SK-N-SH treated with all-trans-retinoic acid at 6 μM for 48 hours (cell line): ENCODE measurements at regions not wholly inside any gene's neighbourhood (a gene's known extent, or its start where the extent isn't known, plus 50 kb on each side); places are given as distances from the start of the nearest gene placed in this dataset.

Experiments
- ATAC-seq: fragments of 200-7000 bp; cut with Tn5 transposase; 3 replicates; pipeline ENCODE4 v1.9.1; 2020; ENCODE audit warnings: mild to moderate bottlenecking, moderate library complexity
- ARNTL ChIP-seq: fragments of 450-650 bp; formaldehyde crosslinking; IDR thresholded peaks from 2 replicates; pipeline ENCODE4 v1.5.0; 2020; ENCODE audit warnings: low read depth, mild to moderate bottlenecking, moderate library complexity, borderline replicate concordance
- BACH2 ChIP-seq: fragments of 250-450 bp; sonication (Bioruptor Pico); IDR thresholded peaks from 2 replicates; pipeline ENCODE4 v1.9.0; 2021; ENCODE audit warnings: mild to moderate bottlenecking, borderline replicate concordance
- CSDC2 ChIP-seq: fragments of 250-450 bp; sonication (Bioruptor Pico); IDR thresholded peaks from 2 replicates; pipeline ENCODE4 v1.5.0; 2020; ENCODE audit warnings: mild to moderate bottlenecking, moderate library complexity
- ESRRG ChIP-seq: fragments of 250-450 bp; sonication (Bioruptor Pico); IDR thresholded peaks from 2 replicates; pipeline ENCODE4 v1.6.1; 2021; ENCODE audit warnings: mild to moderate bottlenecking
- GLIS3 ChIP-seq: fragments of 250-450 bp; sonication (Bioruptor Pico); IDR thresholded peaks from 2 replicates; pipeline ENCODE4 v1.5.0; 2020; ENCODE audit warnings: mild to moderate bottlenecking, moderate library complexity
- ISL1 ChIP-seq: fragments of 250-450 bp; sonication (Bioruptor Pico); IDR thresholded peaks from 2 replicates; pipeline ENCODE4 v2.1.2; 2022; ENCODE audit warnings: mild to moderate bottlenecking, moderate library complexity
- OSR1 ChIP-seq: fragments of 250-450 bp; sonication (Bioruptor Pico); IDR thresholded peaks from 2 replicates; pipeline ENCODE4 v1.8.0; 2022; ENCODE audit warnings: moderate library complexity, mild to moderate bottlenecking, inconsistent platforms
- PATZ1 ChIP-seq: fragments of 250-450 bp; sonication (Bioruptor Pico); IDR thresholded peaks from 2 replicates; pipeline ENCODE4 v1.8.0; 2020; ENCODE audit warnings: mild to moderate bottlenecking, moderate library complexity, borderline replicate concordance
- POU6F1 ChIP-seq: fragments of 250-450 bp; sonication (Bioruptor Pico); IDR thresholded peaks from 2 replicates; pipeline ENCODE4 v1.8.0; 2021; ENCODE audit warnings: low read depth, mild to moderate bottlenecking, moderate library complexity, borderline replicate concordance
- PPARA ChIP-seq: fragments of 250-450 bp; sonication (Bioruptor Pico); IDR thresholded peaks from 2 replicates; pipeline ENCODE4 v1.5.0; 2020; ENCODE audit warnings: mild to moderate bottlenecking, borderline replicate concordance
- RARB ChIP-seq: fragments of 250-450 bp; sonication (Bioruptor Pico); IDR thresholded peaks from 2 replicates; pipeline ENCODE4 v1.8.0; 2021; ENCODE audit warnings: mild to moderate bottlenecking, moderate library complexity
- SNAI2 ChIP-seq: fragments of 250-450 bp; sonication (Bioruptor Pico); IDR thresholded peaks from 2 replicates; pipeline ENCODE4 v1.5.0; 2020; ENCODE audit warnings: mild to moderate bottlenecking, moderate library complexity
- ZC3H10 ChIP-seq: fragments of 250-450 bp; sonication (Bioruptor Pico); IDR thresholded peaks from 2 replicates; pipeline ENCODE4 v1.5.1; 2021; ENCODE audit warnings: mild to moderate bottlenecking, moderate library complexity
- ZFP30 ChIP-seq: fragments of 450-650 bp; formaldehyde crosslinking; IDR thresholded peaks from 2 replicates; pipeline ENCODE4 v1.5.0; 2022; ENCODE audit warnings: mild to moderate bottlenecking, moderate library complexity
- ZNF565 ChIP-seq: fragments of 450-650 bp; formaldehyde crosslinking; conservative IDR thresholded peaks from 2 replicates; pipeline ENCODE4 v1.5.0; 2020; ENCODE audit warnings: low read depth, mild to moderate bottlenecking, moderate library complexity
- ZNF70 ChIP-seq: fragments of 450-650 bp; formaldehyde crosslinking; IDR thresholded peaks from 2 replicates; pipeline ENCODE4 v1.5.0; 2020; ENCODE audit warnings: mild to moderate bottlenecking, moderate library complexity
- ZNF8 ChIP-seq: fragments of 450-650 bp; formaldehyde crosslinking; IDR thresholded peaks from 2 replicates; pipeline ENCODE4 v1.5.0; 2020; ENCODE audit warnings: mild to moderate bottlenecking, moderate library complexity
- TF ChIP-seq, protein P1 (sequence below): fragments of 250-450 bp; sonication (Bioruptor Pico); IDR thresholded peaks from 2 replicates; pipeline ENCODE4 v1.5.0; 2020; ENCODE audit warnings: mild to moderate bottlenecking, moderate library complexity

DNA sequence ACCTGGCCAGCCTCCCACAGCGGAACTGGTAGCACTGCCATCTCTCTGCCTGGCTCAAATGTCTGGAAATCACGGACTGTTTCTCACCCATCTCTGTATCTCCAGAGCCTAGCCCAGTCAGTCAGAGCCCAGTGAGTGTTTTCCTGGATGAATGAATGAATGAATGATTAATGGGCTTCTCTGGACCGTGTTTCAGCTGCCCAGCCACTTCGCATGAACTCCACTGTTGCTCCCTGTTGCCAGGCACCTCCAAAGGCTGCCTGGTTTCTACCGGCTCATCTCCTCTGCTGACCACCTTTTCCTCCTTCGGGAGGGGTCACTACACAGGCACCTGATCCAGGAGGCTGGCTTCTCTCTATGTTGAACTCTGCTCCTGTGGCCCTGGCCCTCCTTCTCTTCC is 91.0 kb upstream of the SDK2 start:
- no peak for ATAC-seq
- TF ChIP-seq PATZ1 (CRISPR knock-in tag): no peak
- TF ChIP-seq ZNF8: no peak
- no peak for TF ChIP-seq OSR1
- no peak for TF ChIP-seq GLIS3 (CRISPR knock-in tag)

GRCh38 chr17:73738751-73739575 is 94.7 kb upstream of the SDK2 start:
- ATAC-seq: no peak
- no peak for TF ChIP-seq RARB (CRISPR knock-in tag)
- TF ChIP-seq ZC3H10: no peak
- TF ChIP-seq ZNF70 (CRISPR knock-in tag): no peak
- no peak for TF ChIP-seq ZNF8
- TF ChIP-seq POU6F1 (CRISPR knock-in tag): no peak
- no peak for TF ChIP-seq ESRRG (CRISPR knock-in tag)
- TF ChIP-seq, all 23 proteins: peak for 0

DNA sequence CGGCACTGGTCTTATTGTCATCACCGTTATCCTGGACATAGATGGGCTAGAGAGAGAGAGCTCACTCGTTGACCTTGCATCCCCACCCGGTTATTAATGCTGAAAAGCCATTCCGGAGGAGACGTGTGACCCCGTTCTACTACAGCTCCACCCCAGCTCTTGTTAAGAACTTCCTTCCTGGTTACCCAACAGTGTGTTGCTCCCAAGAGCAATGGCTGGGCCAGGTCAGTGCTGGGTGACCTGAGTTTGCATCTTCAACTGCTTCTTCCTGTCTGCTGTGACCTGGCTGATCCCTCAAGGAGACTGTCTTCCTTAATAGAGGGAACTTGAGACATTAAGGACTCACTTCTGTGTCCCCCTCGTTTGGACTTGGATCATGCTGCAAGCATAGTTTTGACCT is 96.1 kb upstream of the SDK2 start:
- no peak for ATAC-seq
- no peak for TF ChIP-seq ESRRG (CRISPR knock-in tag)
- TF ChIP-seq ZNF8: no peak
- no peak for TF ChIP-seq GLIS3 (CRISPR knock-in tag)
- TF ChIP-seq SNAI2 (CRISPR knock-in tag): no peak
- no peak for TF ChIP-seq OSR1
- no peak for TF ChIP-seq ZNF565 (CRISPR knock-in tag)
- no peak for TF ChIP-seq ARNTL (CRISPR knock-in tag)
- TF ChIP-seq PATZ1 (CRISPR knock-in tag): no peak
- no peak for TF ChIP-seq PPARA (CRISPR knock-in tag)
- TF ChIP-seq POU6F1 (CRISPR knock-in tag): no peak
- TF ChIP-seq, protein P1, sequence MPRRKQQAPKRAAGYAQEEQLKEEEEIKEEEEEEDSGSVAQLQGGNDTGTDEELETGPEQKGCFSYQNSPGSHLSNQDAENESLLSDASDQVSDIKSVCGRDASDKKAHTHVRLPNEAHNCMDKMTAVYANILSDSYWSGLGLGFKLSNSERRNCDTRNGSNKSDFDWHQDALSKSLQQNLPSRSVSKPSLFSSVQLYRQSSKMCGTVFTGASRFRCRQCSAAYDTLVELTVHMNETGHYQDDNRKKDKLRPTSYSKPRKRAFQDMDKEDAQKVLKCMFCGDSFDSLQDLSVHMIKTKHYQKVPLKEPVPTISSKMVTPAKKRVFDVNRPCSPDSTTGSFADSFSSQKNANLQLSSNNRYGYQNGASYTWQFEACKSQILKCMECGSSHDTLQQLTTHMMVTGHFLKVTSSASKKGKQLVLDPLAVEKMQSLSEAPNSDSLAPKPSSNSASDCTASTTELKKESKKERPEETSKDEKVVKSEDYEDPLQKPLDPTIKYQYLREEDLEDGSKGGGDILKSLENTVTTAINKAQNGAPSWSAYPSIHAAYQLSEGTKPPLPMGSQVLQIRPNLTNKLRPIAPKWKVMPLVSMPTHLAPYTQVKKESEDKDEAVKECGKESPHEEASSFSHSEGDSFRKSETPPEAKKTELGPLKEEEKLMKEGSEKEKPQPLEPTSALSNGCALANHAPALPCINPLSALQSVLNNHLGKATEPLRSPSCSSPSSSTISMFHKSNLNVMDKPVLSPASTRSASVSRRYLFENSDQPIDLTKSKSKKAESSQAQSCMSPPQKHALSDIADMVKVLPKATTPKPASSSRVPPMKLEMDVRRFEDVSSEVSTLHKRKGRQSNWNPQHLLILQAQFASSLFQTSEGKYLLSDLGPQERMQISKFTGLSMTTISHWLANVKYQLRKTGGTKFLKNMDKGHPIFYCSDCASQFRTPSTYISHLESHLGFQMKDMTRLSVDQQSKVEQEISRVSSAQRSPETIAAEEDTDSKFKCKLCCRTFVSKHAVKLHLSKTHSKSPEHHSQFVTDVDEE (CRISPR knock-in tag): no peak
- TF ChIP-seq ZNF70 (CRISPR knock-in tag): no peak
- no peak for TF ChIP-seq ISL1
- no peak for TF ChIP-seq ZC3H10
- no peak for TF ChIP-seq ZFP30 (CRISPR knock-in tag)

DNA sequence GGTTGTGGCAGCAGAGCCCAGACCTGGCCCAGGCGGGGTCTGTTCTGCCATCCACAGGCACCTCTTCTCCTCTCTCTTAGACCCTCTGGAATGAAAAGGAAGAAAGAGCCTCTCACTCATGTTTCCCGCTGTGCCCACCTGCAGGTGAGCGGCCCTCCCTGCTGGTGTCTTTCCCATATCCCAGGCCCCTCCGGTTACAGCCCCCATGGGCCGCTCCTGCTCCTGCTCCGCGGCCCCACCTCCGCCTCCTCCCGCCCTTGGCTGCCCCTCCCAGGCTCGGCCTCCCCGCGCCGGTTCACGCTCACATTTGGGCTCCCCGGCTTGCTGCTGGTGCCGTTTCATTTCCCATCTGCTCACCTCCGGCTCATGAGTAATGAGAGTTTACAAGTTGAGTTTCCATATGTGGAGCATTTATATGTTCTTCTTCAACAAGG is 98.7 kb upstream of the SDK2 start:
- TF ChIP-seq BACH2 (CRISPR knock-in tag): no peak
- no peak for TF ChIP-seq PATZ1 (CRISPR knock-in tag)
- TF ChIP-seq CSDC2 (CRISPR knock-in tag): no peak
- no peak for TF ChIP-seq ARNTL (CRISPR knock-in tag)
- no peak for TF ChIP-seq ZC3H10
- no peak for TF ChIP-seq ZNF565 (CRISPR knock-in tag)
- TF ChIP-seq ZNF70 (CRISPR knock-in tag): no peak
- TF ChIP-seq OSR1: no peak
- TF ChIP-seq ZNF8: no peak
- TF ChIP-seq, protein P1 (CRISPR knock-in tag): no peak
- ATAC-seq: no peak
